GM23338 (cell line): ENCODE measurements at regions not wholly inside any gene's neighbourhood (a gene's known extent, or its start where the extent isn't known, plus 50 kb on each side); places are given as distances from the start of the nearest gene placed in this dataset.
A peak's percentile ranks its signal among the peaks of the same experiment; 100 is the strongest.
"Not testable (repeated sequence)": the region's sequence is repeated elsewhere in the genome, so short reads cannot be mapped to it uniquely, and the experiment has no call there.

Source experiments
- ATAC-seq: fragments of 200-7000 bp; cut with Tn5 transposase; 3 replicates; pipeline ENCODE4 v1.9.1; 2020
- DNase-seq: peaks from one replicate; pipeline ENCODE4 v3.0.0-alpha.2; 2015; ENCODE audit warnings: low spot score
- H2AFZ ChIP-seq: fragments of 200-600 bp; sonication (generic); 2 replicates; pipeline ENCODE4 v1.8.0; 2016; ENCODE audit warnings: antibody characterized with exemption, mild to moderate bottlenecking, moderate library complexity
- H3F3A ChIP-seq: fragments of 200-600 bp; sonication (generic); replicated peaks from 2 replicates; pipeline ENCODE4 v1.8.0; 2017; ENCODE audit warnings: antibody characterized with exemption, mixed run types, low read depth
- H3K27ac ChIP-seq: fragments of 200-600 bp; sonication (generic); 2 replicates; pipeline ENCODE4 v1.6.1; 2016; ENCODE audit warnings: low read depth
- H3K27me3 ChIP-seq: fragments of 200-600 bp; sonication (generic); 2 replicates; pipeline ENCODE4 v1.8.0; 2016; ENCODE audit warnings: mild to moderate bottlenecking, mixed run types, moderate library complexity; ENCODE audit not compliant: insufficient read depth
- H3K36me3 ChIP-seq: fragments of 200-600 bp; sonication (generic); 2 replicates; pipeline ENCODE4 v1.8.0; 2016; ENCODE audit warnings: mild to moderate bottlenecking; ENCODE audit not compliant: insufficient read depth
- H3K4me1 ChIP-seq: fragments of 200-600 bp; sonication (generic); 2 replicates; pipeline ENCODE4 v1.8.0; 2016; ENCODE audit warnings: mild to moderate bottlenecking, moderate library complexity; ENCODE audit not compliant: insufficient read depth
- H3K4me2 ChIP-seq: fragments of 200-600 bp; sonication (generic); 2 replicates; pipeline ENCODE4 v1.7.1; 2017; ENCODE audit warnings: mixed run types
- H3K4me3 ChIP-seq: fragments of 200-600 bp; sonication (generic); 2 replicates; pipeline ENCODE4 v1.6.1; 2016; ENCODE audit warnings: mixed run types
- H3K79me2 ChIP-seq: fragments of 200-600 bp; sonication (generic); replicated peaks from 2 replicates; pipeline ENCODE4 v1.8.0; 2017; ENCODE audit warnings: mild to moderate bottlenecking; ENCODE audit not compliant: insufficient read depth
- H3K9me2 ChIP-seq: fragments of 200-600 bp; sonication (generic); 2 replicates; pipeline ENCODE4 v1.8.0; 2017; ENCODE audit not compliant: insufficient read depth
- H4K20me1 ChIP-seq: fragments of 200-600 bp; sonication (generic); replicated peaks from 2 replicates; pipeline ENCODE4 v1.8.0; 2017; ENCODE audit warnings: mild to moderate bottlenecking; ENCODE audit not compliant: insufficient read depth
- H3K27ac Mint-ChIP-seq: 2 replicates; pipeline ENCODE4 v1.8.0; 2020; ENCODE audit warnings: inconsistent platforms, mild to moderate bottlenecking, moderate library complexity, mixed read lengths
- H3K27me3 Mint-ChIP-seq: 3 replicates; pipeline ENCODE4 v1.8.0; 2022; ENCODE audit warnings: low read depth, mild to moderate bottlenecking, moderate library complexity, mixed read lengths, inconsistent platforms; ENCODE audit not compliant: insufficient read depth, poor library complexity
- H3K36me3 Mint-ChIP-seq: 3 replicates; pipeline ENCODE4 v1.8.0; 2021; ENCODE audit warnings: low read depth, mild to moderate bottlenecking, inconsistent platforms, moderate library complexity, mixed read lengths
- H3K4me1 Mint-ChIP-seq: 3 replicates; pipeline ENCODE4 v1.8.0; 2020; ENCODE audit warnings: mild to moderate bottlenecking, inconsistent platforms, mixed read lengths
- H3K4me3 Mint-ChIP-seq: 3 replicates; pipeline ENCODE4 v1.8.0; 2021; ENCODE audit warnings: moderate library complexity, mild to moderate bottlenecking, inconsistent platforms, mixed read lengths
- H3K9me3 Mint-ChIP-seq: 3 replicates; pipeline ENCODE4 v1.8.0; 2020; ENCODE audit warnings: moderate library complexity, mild to moderate bottlenecking, inconsistent platforms, mixed read lengths
- CREB1 ChIP-seq: fragments of 250-450 bp; sonication (Bioruptor Pico); IDR thresholded peaks from 2 replicates; pipeline ENCODE4 v1.5.0; 2020; ENCODE audit warnings: low read depth, mild to moderate bottlenecking, moderate library complexity
- CTCF ChIP-seq, 2 experiments: fragments of 200-600 bp in 1 of 2; sonication (generic) in 1 of 2; conservative IDR thresholded peaks; 2 replicates each; pipeline versions ENCODE4 v1.5.1 to v1.6.1; 2016 to 2017; ENCODE audit warnings: antibody characterized with exemption in 2 of 2, low read depth in 2 of 2, mild to moderate bottlenecking in 2 of 2, moderate library complexity in 1 of 2
- EZH2 ChIP-seq: fragments of 200-600 bp; sonication (generic); IDR thresholded peaks from one replicate; pipeline ENCODE4 v1.8.0; 2017; ENCODE audit warnings: antibody characterized with exemption, mild to moderate bottlenecking, low read depth; ENCODE audit not compliant: unreplicated experiment
- JUNB ChIP-seq: IDR thresholded peaks from one replicate; pipeline ENCODE4 v1.6.1; 2016; ENCODE audit warnings: antibody characterized with exemption; ENCODE audit not compliant: unreplicated experiment
- NANOG ChIP-seq: IDR thresholded peaks from 2 replicates; pipeline ENCODE4 v1.6.1; 2016; ENCODE audit warnings: antibody characterized with exemption, borderline replicate concordance
- POLR2AphosphoS5 ChIP-seq: IDR thresholded peaks from 2 replicates; pipeline ENCODE4 v1.6.1; 2016; ENCODE audit warnings: antibody characterized with exemption, low read depth
- STAT1 ChIP-seq: IDR thresholded peaks from one replicate; pipeline ENCODE4 v1.6.1; 2016; ENCODE audit warnings: antibody characterized with exemption; ENCODE audit not compliant: unreplicated experiment
- ZNF114 ChIP-seq: fragments of 250-450 bp; sonication (Bioruptor Pico); IDR thresholded peaks from 2 replicates; pipeline ENCODE4 v1.5.0; 2020; ENCODE audit warnings: mild to moderate bottlenecking, moderate library complexity
- ZNF331 ChIP-seq: fragments of 250-450 bp; sonication (Bioruptor Pico); IDR thresholded peaks from 2 replicates; pipeline ENCODE4 v1.5.0; 2020; ENCODE audit warnings: low read depth, mild to moderate bottlenecking, moderate library complexity
- ZNF462 ChIP-seq: fragments of 250-450 bp; sonication (Bioruptor Pico); IDR thresholded peaks from 2 replicates; pipeline ENCODE4 v1.5.0; 2020; ENCODE audit warnings: mild to moderate bottlenecking, moderate library complexity
- TF ChIP-seq, protein P1 (sequence below): IDR thresholded peaks from 2 replicates; pipeline ENCODE4 v1.6.1; 2016; ENCODE audit warnings: antibody characterized with exemption
- TF ChIP-seq, protein P2 (sequence below): IDR thresholded peaks from one replicate; pipeline ENCODE4 v1.6.1; 2018; ENCODE audit warnings: antibody characterized with exemption; ENCODE audit not compliant: unreplicated experiment

DNA sequence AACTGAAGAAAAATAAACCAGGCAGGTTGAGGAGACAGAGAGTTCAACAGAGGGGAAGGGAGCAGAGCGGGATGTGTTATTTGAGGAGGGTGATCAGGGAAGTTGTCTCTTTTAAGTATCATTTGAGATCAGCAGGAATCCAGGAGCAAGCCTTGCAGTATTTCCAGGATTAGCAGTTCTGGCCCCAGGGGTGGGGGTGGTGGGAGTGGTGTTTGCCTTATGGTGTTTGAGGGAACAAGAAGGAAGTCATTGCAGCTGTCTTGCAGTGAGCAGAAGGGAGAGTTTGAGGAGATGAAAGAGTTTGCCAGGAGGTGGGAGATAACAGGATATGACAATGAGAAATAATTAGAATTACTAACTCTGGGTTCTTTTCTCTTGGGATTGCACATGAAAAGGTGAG lies 418.6 kb downstream of the NELL2 start:
- H3K4me3 Mint-ChIP-seq = no peak overlapping the region
- no peak for ATAC-seq
- H3K4me2 ChIP-seq = no peak overlapping the region
- no peak for TF ChIP-seq POLR2AphosphoS5
- no peak for TF ChIP-seq JUNB
- TF ChIP-seq CTCF (conservative IDR thresholded peaks at IDR 0.05; ENCODE audit: low read depth in 2 of 2) = no peak
- no peak for TF ChIP-seq CREB1 (CRISPR knock-in tag)
- TF ChIP-seq, protein P1, sequence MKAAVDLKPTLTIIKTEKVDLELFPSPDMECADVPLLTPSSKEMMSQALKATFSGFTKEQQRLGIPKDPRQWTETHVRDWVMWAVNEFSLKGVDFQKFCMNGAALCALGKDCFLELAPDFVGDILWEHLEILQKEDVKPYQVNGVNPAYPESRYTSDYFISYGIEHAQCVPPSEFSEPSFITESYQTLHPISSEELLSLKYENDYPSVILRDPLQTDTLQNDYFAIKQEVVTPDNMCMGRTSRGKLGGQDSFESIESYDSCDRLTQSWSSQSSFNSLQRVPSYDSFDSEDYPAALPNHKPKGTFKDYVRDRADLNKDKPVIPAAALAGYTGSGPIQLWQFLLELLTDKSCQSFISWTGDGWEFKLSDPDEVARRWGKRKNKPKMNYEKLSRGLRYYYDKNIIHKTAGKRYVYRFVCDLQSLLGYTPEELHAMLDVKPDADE = no peak
- no peak for TF ChIP-seq ZNF114
- TF ChIP-seq ZNF331 (CRISPR knock-in tag) = no peak
- no peak for TF ChIP-seq NANOG
- no peak for TF ChIP-seq STAT1
- TF ChIP-seq EZH2 = no peak
- no peak for TF ChIP-seq ZNF462 (CRISPR knock-in tag)
- TF ChIP-seq, protein P2, sequence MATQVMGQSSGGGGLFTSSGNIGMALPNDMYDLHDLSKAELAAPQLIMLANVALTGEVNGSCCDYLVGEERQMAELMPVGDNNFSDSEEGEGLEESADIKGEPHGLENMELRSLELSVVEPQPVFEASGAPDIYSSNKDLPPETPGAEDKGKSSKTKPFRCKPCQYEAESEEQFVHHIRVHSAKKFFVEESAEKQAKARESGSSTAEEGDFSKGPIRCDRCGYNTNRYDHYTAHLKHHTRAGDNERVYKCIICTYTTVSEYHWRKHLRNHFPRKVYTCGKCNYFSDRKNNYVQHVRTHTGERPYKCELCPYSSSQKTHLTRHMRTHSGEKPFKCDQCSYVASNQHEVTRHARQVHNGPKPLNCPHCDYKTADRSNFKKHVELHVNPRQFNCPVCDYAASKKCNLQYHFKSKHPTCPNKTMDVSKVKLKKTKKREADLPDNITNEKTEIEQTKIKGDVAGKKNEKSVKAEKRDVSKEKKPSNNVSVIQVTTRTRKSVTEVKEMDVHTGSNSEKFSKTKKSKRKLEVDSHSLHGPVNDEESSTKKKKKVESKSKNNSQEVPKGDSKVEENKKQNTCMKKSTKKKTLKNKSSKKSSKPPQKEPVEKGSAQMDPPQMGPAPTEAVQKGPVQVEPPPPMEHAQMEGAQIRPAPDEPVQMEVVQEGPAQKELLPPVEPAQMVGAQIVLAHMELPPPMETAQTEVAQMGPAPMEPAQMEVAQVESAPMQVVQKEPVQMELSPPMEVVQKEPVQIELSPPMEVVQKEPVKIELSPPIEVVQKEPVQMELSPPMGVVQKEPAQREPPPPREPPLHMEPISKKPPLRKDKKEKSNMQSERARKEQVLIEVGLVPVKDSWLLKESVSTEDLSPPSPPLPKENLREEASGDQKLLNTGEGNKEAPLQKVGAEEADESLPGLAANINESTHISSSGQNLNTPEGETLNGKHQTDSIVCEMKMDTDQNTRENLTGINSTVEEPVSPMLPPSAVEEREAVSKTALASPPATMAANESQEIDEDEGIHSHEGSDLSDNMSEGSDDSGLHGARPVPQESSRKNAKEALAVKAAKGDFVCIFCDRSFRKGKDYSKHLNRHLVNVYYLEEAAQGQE = no peak
- H4K20me1 ChIP-seq = no peaks in the 10 kb centered on the region
- H3K4me1 Mint-ChIP-seq = no peaks in the 10 kb centered on the region
- H3K36me3 ChIP-seq = no peaks in the 10 kb centered on the region
- no peaks in the 10 kb centered on the region for H3K4me1 ChIP-seq
- H2AFZ ChIP-seq = peak overlapping the region; percentile 66; the same call in 1 of the 2 replicates
- no peak overlapping the region for H3K27ac ChIP-seq
- peak; percentile 4 for DNase-seq
- H3K27ac Mint-ChIP-seq = no peak overlapping the region
- H3K27me3 Mint-ChIP-seq = no peaks in the 10 kb centered on the region
- no peak overlapping the region for H3K4me3 ChIP-seq
- no peaks in the 10 kb centered on the region for H3F3A ChIP-seq
- H3K79me2 ChIP-seq = no peaks in the 10 kb centered on the region
- H3K9me3 Mint-ChIP-seq = no peaks in the 10 kb centered on the region
- no peaks in the 10 kb centered on the region for H3K9me2 ChIP-seq
- no peaks in the 10 kb centered on the region for H3K27me3 ChIP-seq
- no peaks in the 10 kb centered on the region for H3K36me3 Mint-ChIP-seq

GRCh38 chr12:44454959-44455358 lies 421.2 kb downstream of the NELL2 start:
- H3K9me3 Mint-ChIP-seq, H3K4me3 Mint-ChIP-seq, H3K9me2 ChIP-seq, H3K79me2 ChIP-seq, ATAC-seq, H4K20me1 ChIP-seq, H3K27me3 Mint-ChIP-seq, DNase-seq, H3K27ac Mint-ChIP-seq, H3K4me2 ChIP-seq, H3K4me3 ChIP-seq, H3K36me3 ChIP-seq, H3K36me3 Mint-ChIP-seq, H3K27ac ChIP-seq, H3F3A ChIP-seq, H3K27me3 ChIP-seq, H3K4me1 ChIP-seq, H2AFZ ChIP-seq, H3K4me1 Mint-ChIP-seq: not testable (repeated sequence)
